ENCODE measurements at regions not wholly inside any gene's neighbourhood (a gene's known extent, or its start where the extent isn't known, plus 50 kb on each side); places are given as distances from the start of the nearest gene placed in this dataset.
A peak's percentile ranks its signal among the peaks of the same experiment; 100 is the strongest.

DNA sequence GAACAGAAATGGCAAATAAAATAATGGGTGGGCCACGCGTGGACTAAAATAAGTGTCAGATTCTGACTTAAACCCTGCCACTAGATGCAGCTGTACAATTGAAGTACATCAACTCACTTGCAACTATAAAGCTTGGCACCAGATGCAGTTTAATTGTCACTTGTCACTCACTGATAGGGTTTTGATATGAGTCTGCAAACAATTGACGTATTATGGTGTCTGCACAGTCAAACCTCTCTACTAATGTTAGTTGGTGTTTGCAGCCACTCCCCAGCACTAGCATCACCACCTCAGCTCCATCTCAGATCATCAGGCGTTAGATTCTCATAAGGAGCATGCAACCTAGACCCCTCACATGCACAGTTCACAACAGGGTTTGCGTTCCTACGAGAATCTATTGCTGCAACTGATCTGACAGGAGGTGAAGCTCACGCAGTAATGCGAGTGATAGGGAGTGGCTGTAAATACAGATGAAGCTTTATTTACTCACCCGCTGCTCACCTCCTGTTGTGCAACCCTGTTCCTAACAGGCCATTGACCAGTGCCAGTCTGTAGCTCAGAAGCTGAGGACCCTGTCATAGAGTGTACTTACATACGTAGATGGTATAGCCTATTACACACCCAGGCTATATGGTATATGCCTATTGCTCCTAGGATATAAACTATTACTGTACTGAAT lies 72.1 kb upstream of the SEMA6A start:
- Histone ChIP-seq H3K4me3 (no peak overlapping the region), H3K27me3 (replicated peaks in 1 of 2; ENCODE audit: control insufficient read depth in 2 of 2, insufficient read depth in 2 of 2, low read length in 1 of 2) (no peaks in the 10 kb centered on the region), H2AFZ (ENCODE audit: control insufficient read depth, low read depth, low read length) (no peak overlapping the region), H3K4me2 (ENCODE audit: control insufficient read depth, insufficient read depth) (no peak overlapping the region), H3K9me3 (replicated peaks; ENCODE audit: control insufficient read depth, insufficient read depth, low read length) (no peaks in the 10 kb centered on the region; the same call in 2 of the 3 replicates), H3K79me2 (ENCODE audit: control insufficient read depth, insufficient read depth, low read length) (no peaks in the 10 kb centered on the region), H3K36me3 (ENCODE audit: control insufficient read depth in 2 of 2, insufficient read depth in 2 of 2, low read length in 1 of 2) (no peaks in the 10 kb centered on the region), H3K27ac (ENCODE audit: control insufficient read depth, insufficient read depth) (no peak overlapping the region), H3K4me1 (ENCODE audit: control insufficient read depth, insufficient read depth, low read length) (peaks cover 3% of the 10 kb centered on the region; the same call in 1 of the 2 replicates), H4K20me1 (ENCODE audit: control insufficient read depth, insufficient read depth) (no peaks in the 10 kb centered on the region), H3K9ac (ENCODE audit: control insufficient read depth, insufficient read depth, low read length) (no peak overlapping the region)
- ChIA-PET RAD21 (ENCODE audit: unreplicated experiment) (interaction anchor here (0.7 to 2.2 kb wide), 8 partner anchors 12 to 119 kb away, joined by 3 to 8 read pairs (median 3); no protein-coding TSS in a partner anchor), SMC1A (ENCODE audit: uncharacterized antibody, unreplicated experiment) (interaction anchor here (0.6 to 8.6 kb wide), 18 partner anchors 9 to 207 kb away, joined by 3 to 61 read pairs (median 4); no protein-coding TSS in a partner anchor), POLR2A (interaction anchor here (0.7 to 1.8 kb wide), 6 partner anchors 9 to 69 kb away, joined by 3 to 6 read pairs (median 5); no protein-coding TSS in a partner anchor), CTCF (interaction anchor here (1.3 to 2.6 kb wide), 4 partner anchors 11 to 70 kb away, joined by 3 to 9 read pairs (median 4); no protein-coding TSS in a partner anchor)
- in situ Hi-C loops (cut with MboI), result no loop called here
- no TSS peak for BruUV-seq (replicated peaks)
- no peak for FAIRE-seq
- no peak for TF ChIP-seq YBX1 (IDR thresholded peaks at IDR 0.05)
- TF ChIP-seq IRF4 (IDR thresholded peaks at IDR 0.05; ENCODE audit: low read depth, low read length), result 0 out of 2 replicates have a peak, but pooled peaks have one; percentile 27
- TF ChIP-seq, protein P1, sequence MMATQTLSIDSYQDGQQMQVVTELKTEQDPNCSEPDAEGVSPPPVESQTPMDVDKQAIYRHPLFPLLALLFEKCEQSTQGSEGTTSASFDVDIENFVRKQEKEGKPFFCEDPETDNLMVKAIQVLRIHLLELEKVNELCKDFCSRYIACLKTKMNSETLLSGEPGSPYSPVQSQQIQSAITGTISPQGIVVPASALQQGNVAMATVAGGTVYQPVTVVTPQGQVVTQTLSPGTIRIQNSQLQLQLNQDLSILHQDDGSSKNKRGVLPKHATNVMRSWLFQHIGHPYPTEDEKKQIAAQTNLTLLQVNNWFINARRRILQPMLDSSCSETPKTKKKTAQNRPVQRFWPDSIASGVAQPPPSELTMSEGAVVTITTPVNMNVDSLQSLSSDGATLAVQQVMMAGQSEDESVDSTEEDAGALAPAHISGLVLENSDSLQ (IDR thresholded peaks at IDR 0.05), result peak; percentile 67
- TF ChIP-seq JUNB (IDR thresholded peaks at IDR 0.05), result peak; percentile 58; the same call in 1 of the 2 replicates
- WGBS (ENCODE audit: insufficient coverage, insufficient replicate concordance, low lambda C conversion rate, missing lambda C conversion rate), result 79% methylated on average over 10 of the region's 10 CpGs
- DNase-seq (ENCODE audit: low read depth, low spot score), result no peak
- peak; percentile 34 for ATAC-seq
- intact Hi-C loops (cut with micrococcal nuclease; ENCODE audit: unreplicated experiment), result no loop called here

DNA sequence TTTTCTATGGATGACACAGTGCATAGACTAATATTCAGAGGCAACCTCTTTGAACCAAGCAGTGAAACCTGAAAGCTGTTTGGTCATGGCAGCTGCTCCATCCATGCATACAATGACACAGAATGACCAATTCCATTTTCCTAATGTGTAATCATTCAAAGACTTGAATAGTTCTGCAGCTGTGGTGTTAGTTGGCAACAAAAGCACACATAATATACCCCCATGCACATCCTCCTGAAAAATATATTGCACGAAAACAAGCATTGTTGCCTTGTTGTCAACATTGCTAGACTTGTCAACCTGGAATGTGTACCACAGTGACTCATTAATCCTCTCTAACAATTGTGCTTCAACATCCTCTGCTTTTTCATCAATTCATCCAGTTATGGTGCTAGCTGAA lies 71.0 kb upstream of the SEMA6A start:
- Histone ChIP-seq H3K4me1 (ENCODE audit: control insufficient read depth, insufficient read depth, low read length) (no peaks in the 10 kb centered on the region), H2AFZ (ENCODE audit: control insufficient read depth, low read depth, low read length) (no peak overlapping the region), H3K27me3 (replicated peaks in 1 of 2; ENCODE audit: control insufficient read depth in 2 of 2, insufficient read depth in 2 of 2, low read length in 1 of 2) (no peaks in the 10 kb centered on the region), H3K9me3 (replicated peaks; ENCODE audit: control insufficient read depth, insufficient read depth, low read length) (no peaks in the 10 kb centered on the region; the same call in 2 of the 3 replicates), H3K79me2 (ENCODE audit: control insufficient read depth, insufficient read depth, low read length) (no peaks in the 10 kb centered on the region), H3K36me3 (ENCODE audit: control insufficient read depth in 2 of 2, insufficient read depth in 2 of 2, low read length in 1 of 2) (no peaks in the 10 kb centered on the region), H3K4me3 (no peak overlapping the region), H4K20me1 (ENCODE audit: control insufficient read depth, insufficient read depth) (no peaks in the 10 kb centered on the region), H3K9ac (ENCODE audit: control insufficient read depth, insufficient read depth, low read length) (no peak overlapping the region), H3K27ac (ENCODE audit: control insufficient read depth, insufficient read depth) (no peak overlapping the region), H3K4me2 (ENCODE audit: control insufficient read depth, insufficient read depth) (no peak overlapping the region)
- ChIA-PET POLR2A (interaction anchor here (1.4 to 1.8 kb wide), 4 partner anchors 8 to 68 kb away, joined by 4 to 6 read pairs (median 5); no protein-coding TSS in a partner anchor), RAD21 (ENCODE audit: unreplicated experiment) (interaction anchor here (1.0 to 2.2 kb wide), 7 partner anchors 10 to 121 kb away, joined by 3 to 8 read pairs (median 3); no protein-coding TSS in a partner anchor), CTCF (interaction anchor here (1.1 to 2.6 kb wide), 5 partner anchors 10 to 69 kb away, joined by 3 to 9 read pairs (median 3); no protein-coding TSS in a partner anchor), SMC1A (ENCODE audit: uncharacterized antibody, unreplicated experiment) (interaction anchor here (0.9 to 8.6 kb wide), 16 partner anchors 10 to 119 kb away, joined by 3 to 61 read pairs (median 6); no protein-coding TSS in a partner anchor)
- no peak for FAIRE-seq
- 43% methylated on average over 1 of the region's 1 CpG for WGBS (ENCODE audit: insufficient coverage, insufficient replicate concordance, low lambda C conversion rate, missing lambda C conversion rate)
- in situ Hi-C loops (cut with MboI) (no loop called here), intact Hi-C loops (cut with micrococcal nuclease; ENCODE audit: unreplicated experiment) (no loop called here)
- peak; percentile 92 for ATAC-seq
- no TSS peak for BruUV-seq (replicated peaks)
- no peak for DNase-seq (ENCODE audit: low read depth, low spot score)
- TF ChIP-seq, protein P2, sequence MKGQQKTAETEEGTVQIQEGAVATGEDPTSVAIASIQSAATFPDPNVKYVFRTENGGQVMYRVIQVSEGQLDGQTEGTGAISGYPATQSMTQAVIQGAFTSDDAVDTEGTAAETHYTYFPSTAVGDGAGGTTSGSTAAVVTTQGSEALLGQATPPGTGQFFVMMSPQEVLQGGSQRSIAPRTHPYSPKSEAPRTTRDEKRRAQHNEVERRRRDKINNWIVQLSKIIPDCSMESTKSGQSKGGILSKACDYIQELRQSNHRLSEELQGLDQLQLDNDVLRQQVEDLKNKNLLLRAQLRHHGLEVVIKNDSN (IDR thresholded peaks at IDR 0.05; ENCODE audit: borderline replicate concordance, extremely low read length, insufficient read depth, low read depth, low read length), result no peak
- TF ChIP-seq ZBED1 (IDR thresholded peaks at IDR 0.05; ENCODE audit: borderline replicate concordance) (no peak), SMARCA5 (IDR thresholded peaks at IDR 0.05) (no peak), MTA2 (IDR thresholded peaks at IDR 0.05; ENCODE audit: low read depth) (no peak), PML (IDR thresholded peaks at IDR 0.05; ENCODE audit: low read length) (no peak; the same call in 1 of the 2 replicates), CBFB (IDR thresholded peaks at IDR 0.05; ENCODE audit: low read depth) (no peak), TBL1XR1 (IDR thresholded peaks at IDR 0.05; ENCODE audit: low read depth, low read length) (no peak), SUPT20H (IDR thresholded peaks at IDR 0.05; ENCODE audit: borderline replicate concordance, control insufficient read depth, low read depth, low read length) (no peak)
- TF ChIP-seq, protein P3, sequence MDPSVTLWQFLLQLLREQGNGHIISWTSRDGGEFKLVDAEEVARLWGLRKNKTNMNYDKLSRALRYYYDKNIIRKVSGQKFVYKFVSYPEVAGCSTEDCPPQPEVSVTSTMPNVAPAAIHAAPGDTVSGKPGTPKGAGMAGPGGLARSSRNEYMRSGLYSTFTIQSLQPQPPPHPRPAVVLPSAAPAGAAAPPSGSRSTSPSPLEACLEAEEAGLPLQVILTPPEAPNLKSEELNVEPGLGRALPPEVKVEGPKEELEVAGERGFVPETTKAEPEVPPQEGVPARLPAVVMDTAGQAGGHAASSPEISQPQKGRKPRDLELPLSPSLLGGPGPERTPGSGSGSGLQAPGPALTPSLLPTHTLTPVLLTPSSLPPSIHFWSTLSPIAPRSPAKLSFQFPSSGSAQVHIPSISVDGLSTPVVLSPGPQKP (IDR thresholded peaks at IDR 0.05; ENCODE audit: low read depth, low read length), result no peak

Data from GM12878 (cell line).